K562 (cell line): ENCODE measurements at regions not wholly inside any gene's neighbourhood (a gene's known extent, or its start where the extent isn't known, plus 50 kb on each side); places are given as distances from the start of the nearest gene placed in this dataset.

ENCODE experiments used
- ARID1B ChIP-seq: fragments of 450-650 bp; IDR thresholded peaks from 2 replicates; pipeline ENCODE4 v1.6.1; 2016; ENCODE audit warnings: antibody characterized with exemption, mild to moderate bottlenecking, inconsistent platforms
- ATF1 ChIP-seq, 2 experiments: fragments of 450-650 bp in 1 of 2; IDR thresholded peaks; 2 replicates each; pipeline ENCODE4 v1.6.1; 2016; ENCODE audit warnings: missing compliant biosample characterization in 1 of 2, missing genetic modification characterization in 1 of 2
- CBFA2T2 ChIP-seq: fragments of 450-650 bp; conservative IDR thresholded peaks from 2 replicates; pipeline ENCODE4 v1.6.1; 2017; ENCODE audit warnings: mild to moderate bottlenecking
- CREB1 ChIP-seq, 2 experiments: sonication (generic) in 1 of 2; formaldehyde crosslinking in 1 of 2; IDR thresholded peaks; 2 replicates each; pipeline versions ENCODE4 v1.6.1 to v1.8.0; 2012 to 2022; ENCODE audit warnings: inconsistent platforms in 1 of 2, mild to moderate bottlenecking in 1 of 2, missing genetic modification reagents in 1 of 2, moderate library complexity in 1 of 2
- CTBP1 ChIP-seq: fragments of 450-650 bp; IDR thresholded peaks from 2 replicates; pipeline ENCODE4 v1.6.1; 2016; ENCODE audit warnings: borderline replicate concordance
- DPF2 ChIP-seq: fragments of 450-650 bp; IDR thresholded peaks from 2 replicates; pipeline ENCODE4 v1.6.1; 2016
- HDAC2 ChIP-seq: fragments of 450-650 bp; IDR thresholded peaks from 2 replicates; pipeline ENCODE4 v1.6.1; 2016; ENCODE audit warnings: mild to moderate bottlenecking
- IRF9 ChIP-seq: fragments of 450-650 bp; IDR thresholded peaks from 2 replicates; pipeline ENCODE4 v1.6.1; 2016; ENCODE audit warnings: missing biosample characterization, missing genetic modification characterization
- KLF1 ChIP-seq: fragments of 450-650 bp; IDR thresholded peaks from 2 replicates; pipeline ENCODE4 v1.6.1; 2016; ENCODE audit warnings: missing genetic modification characterization, missing compliant biosample characterization
- MAFF ChIP-seq: IDR thresholded peaks from 2 replicates; pipeline ENCODE4 v1.6.1; 2012; ENCODE audit warnings: low read length, improper control_type of control experiment
- MCM3 ChIP-seq: fragments of 450-650 bp; IDR thresholded peaks from 2 replicates; pipeline ENCODE4 v1.6.1; 2016
- NFIC ChIP-seq: fragments of 450-650 bp; IDR thresholded peaks from 2 replicates; pipeline ENCODE4 v1.6.1; 2017; ENCODE audit warnings: mild to moderate bottlenecking, inconsistent platforms
- SMARCE1 ChIP-seq: fragments of 450-650 bp; IDR thresholded peaks from 2 replicates; pipeline ENCODE4 v1.7.1; 2016; ENCODE audit warnings: mild to moderate bottlenecking
- SNRNP70 ChIP-seq: fragments of 200-400 bp; formaldehyde crosslinking; optimal IDR thresholded peaks from 2 replicates; pipeline ENCODE3; 2017; ENCODE audit warnings: low read depth, low read length
- SPI1 ChIP-seq: IDR thresholded peaks from 2 replicates; pipeline ENCODE4 v1.6.1; 2011; ENCODE audit warnings: low read depth, low read length, control low read depth, borderline replicate concordance
- SUPT5H ChIP-seq: fragments of 450-650 bp; IDR thresholded peaks from 2 replicates; pipeline ENCODE4 v1.6.1; 2016
- ZEB2 ChIP-seq: fragments of 450-650 bp; IDR thresholded peaks from 2 replicates; pipeline ENCODE4 v1.6.1; 2016
- ZNF444 ChIP-seq: fragments of 250-450 bp; sonication (Bioruptor Pico); IDR thresholded peaks from 2 replicates; pipeline ENCODE4 v1.4.0; 2020; ENCODE audit warnings: mild to moderate bottlenecking, moderate library complexity
- ZSCAN32 ChIP-seq: fragments of 450-650 bp; formaldehyde crosslinking; IDR thresholded peaks from 2 replicates; pipeline ENCODE4 v1.4.0; 2020; ENCODE audit warnings: mild to moderate bottlenecking, moderate library complexity
- TF ChIP-seq, protein P1 (sequence below): sonication (generic); formaldehyde crosslinking; IDR thresholded peaks from 2 replicates; pipeline ENCODE4 v1.8.0; 2022; ENCODE audit warnings: mild to moderate bottlenecking, missing genetic modification reagents, borderline replicate concordance

DNA sequence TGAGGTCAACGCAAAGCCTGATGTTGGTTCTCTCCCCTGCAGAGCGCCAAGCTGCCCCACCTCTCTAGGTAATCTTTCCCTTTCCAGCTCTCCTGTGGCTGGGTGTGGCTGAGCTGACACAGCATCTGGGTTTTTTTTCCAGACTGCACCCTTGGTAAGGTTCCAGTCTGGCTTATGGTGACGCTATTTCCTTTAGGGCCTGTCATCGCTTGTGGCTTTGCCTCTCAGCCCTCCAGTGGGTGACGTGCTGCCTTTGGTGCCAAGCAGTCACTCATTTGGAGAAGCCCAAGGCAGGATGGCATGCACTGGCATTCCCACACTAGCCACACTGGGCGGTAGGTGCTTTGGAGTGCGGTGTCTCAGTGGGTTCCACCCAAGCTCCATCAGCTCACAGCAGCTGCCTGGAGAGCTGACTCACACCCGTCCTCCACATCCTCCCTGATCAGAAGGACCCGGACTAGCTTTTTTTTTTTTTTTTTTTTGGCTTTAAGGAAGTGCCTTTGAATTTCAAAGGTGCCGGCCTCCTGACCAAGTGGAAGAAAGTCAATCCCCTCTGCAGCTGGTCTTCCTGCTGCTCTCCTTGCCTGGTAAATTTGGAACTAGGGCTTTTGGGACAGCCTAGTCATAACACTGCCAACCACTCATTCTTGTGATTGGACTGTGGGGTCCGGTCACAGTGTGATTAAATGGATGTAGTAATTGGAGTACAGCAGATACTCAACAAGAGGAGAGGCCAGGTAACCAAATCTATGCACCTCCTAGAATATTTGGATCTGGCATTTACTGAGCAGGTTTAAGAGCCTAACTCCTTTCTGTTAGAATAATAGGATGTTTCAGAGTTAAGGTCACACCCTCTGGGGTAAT is 153.6 kb downstream of the CD83 start (continued):
- TF ChIP-seq CBFA2T2 (peak; percentile 47), DPF2 (peak; percentile 75), ZNF444 (CRISPR knock-in tag) (no peak), HDAC2 (peak; percentile 53; the same call in 1 of the 2 replicates), ARID1B (peak; percentile 76), ATF1 (CRISPR knock-in tag; IDR thresholded peaks at IDR 0.05) (no peak), ATF1 (tag; IDR thresholded peaks at IDR 0.05) (0 out of 2 replicates have a peak, but pooled peaks have one; percentile 31), CTBP1 (peak; percentile 83), IRF9 (no peak), ZEB2 (0 out of 2 replicates have a peak, but pooled peaks have one; percentile 20), KLF1 (tag) (peak; percentile 77), SPI1 (peak; percentile 74), SMARCE1 (peak; percentile 54; the same call in 1 of the 2 replicates), SUPT5H (no peak), SNRNP70 (no peak), NFIC (peak; percentile 15; the same call in 1 of the 2 replicates), ZSCAN32 (CRISPR knock-in tag) (peak; percentile 16; the same call in 1 of the 2 replicates), CREB1 (IDR thresholded peaks at IDR 0.05) (no peak), CREB1 (CRISPR knock-in tag; IDR thresholded peaks at IDR 0.05) (peak; percentile 55; the same call in 1 of the 2 replicates), MAFF (peak; percentile 42; the same call in 1 of the 2 replicates), MCM3 (no peak)
- TF ChIP-seq, protein P1, sequence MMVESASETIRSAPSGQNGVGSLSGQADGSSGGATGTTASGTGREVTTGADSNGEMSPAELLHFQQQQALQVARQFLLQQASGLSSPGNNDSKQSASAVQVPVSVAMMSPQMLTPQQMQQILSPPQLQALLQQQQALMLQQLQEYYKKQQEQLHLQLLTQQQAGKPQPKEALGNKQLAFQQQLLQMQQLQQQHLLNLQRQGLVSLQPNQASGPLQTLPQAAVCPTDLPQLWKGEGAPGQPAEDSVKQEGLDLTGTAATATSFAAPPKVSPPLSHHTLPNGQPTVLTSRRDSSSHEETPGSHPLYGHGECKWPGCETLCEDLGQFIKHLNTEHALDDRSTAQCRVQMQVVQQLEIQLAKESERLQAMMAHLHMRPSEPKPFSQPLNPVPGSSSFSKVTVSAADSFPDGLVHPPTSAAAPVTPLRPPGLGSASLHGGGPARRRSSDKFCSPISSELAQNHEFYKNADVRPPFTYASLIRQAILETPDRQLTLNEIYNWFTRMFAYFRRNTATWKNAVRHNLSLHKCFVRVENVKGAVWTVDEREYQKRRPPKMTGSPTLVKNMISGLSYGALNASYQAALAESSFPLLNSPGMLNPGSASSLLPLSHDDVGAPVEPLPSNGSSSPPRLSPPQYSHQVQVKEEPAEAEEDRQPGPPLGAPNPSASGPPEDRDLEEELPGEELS, result no peak
